Middle frontal gyrus (tissue), 1 donor: ENCODE measurements at regions not wholly inside any gene's neighbourhood (a gene's known extent, or its start where the extent isn't known, plus 50 kb on each side); places are given as distances from the start of the nearest gene placed in this dataset.

ENCODE experiments used
- DNase-seq: peaks from one replicate; pipeline ENCODE4 v3.0.0-alpha.2; 2015; ENCODE audit warnings: low spot score; ENCODE audit errors: extremely low spot score

- no peak for DNase-seq
Measured at GRCh38 chr14:101025131-101025530, 121.6 kb upstream of the RTL1 start.

GRCh38 chr14:101025696-101026095 is 122.2 kb upstream of the RTL1 start:
- no peak for DNase-seq

GRCh38 chr14:101026341-101026740 is 122.8 kb upstream of the RTL1 start:
- DNase-seq, result no peak

GRCh38 chr14:101027291-101027690 is 123.8 kb upstream of the RTL1 start:
- no peak for DNase-seq

- no peak for DNase-seq
Measured at GRCh38 chr14:101027966-101028365, 124.4 kb upstream of the RTL1 start.

- no peak for DNase-seq
Measured at GRCh38 chr14:101028971-101029667, 125.6 kb upstream of the RTL1 start.

- DNase-seq, result no peak
Measured at GRCh38 chr14:101029668-101030290, 126.3 kb upstream of the RTL1 start.

GRCh38 chr14:101030586-101030985 is 127.1 kb upstream of the RTL1 start:
- no peak for DNase-seq

GRCh38 chr14:101031186-101031585 is 127.7 kb upstream of the RTL1 start:
- DNase-seq, result no peak

GRCh38 chr14:101031721-101032120 is 128.2 kb upstream of the RTL1 start:
- DNase-seq, result no peak

GRCh38 chr14:101032433-101032832 is 128.9 kb upstream of the RTL1 start:
- no peak for DNase-seq

- no peak for DNase-seq
Measured at GRCh38 chr14:101033006-101033405, 129.5 kb upstream of the RTL1 start.

- no peak for DNase-seq
Measured at GRCh38 chr14:101033446-101034165, 130.1 kb upstream of the RTL1 start.

- DNase-seq, result no peak
Measured at GRCh38 chr14:101034986-101035385, 131.5 kb upstream of the RTL1 start.

GRCh38 chr14:101035466-101036225 is 132.1 kb upstream of the RTL1 start:
- DNase-seq, result no peak

- DNase-seq, result no peak
Measured at GRCh38 chr14:101037021-101037817, 133.7 kb upstream of the RTL1 start.

- DNase-seq, result no peak
Measured at GRCh38 chr14:101039031-101039754, 135.7 kb upstream of the RTL1 start.

GRCh38 chr14:101039755-101040138 is 136.2 kb upstream of the RTL1 start:
- DNase-seq, result no peak

- DNase-seq, result no peak
Measured at GRCh38 chr14:101040538-101041442, 137.3 kb upstream of the RTL1 start.
